ENCODE measurements at regions not wholly inside any gene's neighbourhood (a gene's known extent, or its start where the extent isn't known, plus 50 kb on each side); places are given as distances from the start of the nearest gene placed in this dataset.
A peak's percentile ranks its signal among the peaks of the same experiment; 100 is the strongest.

DNA sequence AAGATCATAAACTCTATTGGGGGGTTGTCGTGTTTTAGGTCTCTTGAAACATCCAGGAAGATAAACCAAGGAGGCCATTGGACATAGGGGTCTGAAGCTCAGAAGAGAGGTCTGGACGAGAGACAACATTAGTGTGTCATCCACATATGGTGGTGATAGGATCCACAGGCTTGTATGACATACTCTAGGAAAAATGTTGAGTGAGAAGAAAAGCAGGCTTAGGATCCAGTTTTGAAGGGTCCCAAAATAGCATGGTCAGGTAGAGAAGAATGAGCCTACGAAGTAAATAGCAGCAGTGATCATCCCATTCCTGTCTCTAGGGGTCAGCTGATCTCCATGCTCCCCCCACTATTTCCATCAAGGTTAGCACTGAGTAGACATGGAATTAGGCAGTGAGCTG is 166.8 kb downstream of the ANKRD30B start:
- H3K27me3 ChIP-seq, result no peaks in the 10 kb centered on the region
- TF ChIP-seq, protein P1, sequence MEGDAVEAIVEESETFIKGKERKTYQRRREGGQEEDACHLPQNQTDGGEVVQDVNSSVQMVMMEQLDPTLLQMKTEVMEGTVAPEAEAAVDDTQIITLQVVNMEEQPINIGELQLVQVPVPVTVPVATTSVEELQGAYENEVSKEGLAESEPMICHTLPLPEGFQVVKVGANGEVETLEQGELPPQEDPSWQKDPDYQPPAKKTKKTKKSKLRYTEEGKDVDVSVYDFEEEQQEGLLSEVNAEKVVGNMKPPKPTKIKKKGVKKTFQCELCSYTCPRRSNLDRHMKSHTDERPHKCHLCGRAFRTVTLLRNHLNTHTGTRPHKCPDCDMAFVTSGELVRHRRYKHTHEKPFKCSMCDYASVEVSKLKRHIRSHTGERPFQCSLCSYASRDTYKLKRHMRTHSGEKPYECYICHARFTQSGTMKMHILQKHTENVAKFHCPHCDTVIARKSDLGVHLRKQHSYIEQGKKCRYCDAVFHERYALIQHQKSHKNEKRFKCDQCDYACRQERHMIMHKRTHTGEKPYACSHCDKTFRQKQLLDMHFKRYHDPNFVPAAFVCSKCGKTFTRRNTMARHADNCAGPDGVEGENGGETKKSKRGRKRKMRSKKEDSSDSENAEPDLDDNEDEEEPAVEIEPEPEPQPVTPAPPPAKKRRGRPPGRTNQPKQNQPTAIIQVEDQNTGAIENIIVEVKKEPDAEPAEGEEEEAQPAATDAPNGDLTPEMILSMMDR (IDR thresholded peaks at IDR 0.05), result no peak
- DNase-seq, result no peak
- no peaks in the 10 kb centered on the region for H3K36me3 ChIP-seq
- intact Hi-C loops (cut with DNase I), result no loop called here
- no peak overlapping the region for H3K4me3 ChIP-seq
- H3K4me1 ChIP-seq, result no peaks in the 10 kb centered on the region
- no peak overlapping the region for H3K27ac ChIP-seq
- no peaks in the 10 kb centered on the region for H3K9me3 ChIP-seq
- no peak overlapping the region for H3K9ac ChIP-seq (ENCODE audit: low read depth in 2 of 2, low read length in 2 of 2)

DNA sequence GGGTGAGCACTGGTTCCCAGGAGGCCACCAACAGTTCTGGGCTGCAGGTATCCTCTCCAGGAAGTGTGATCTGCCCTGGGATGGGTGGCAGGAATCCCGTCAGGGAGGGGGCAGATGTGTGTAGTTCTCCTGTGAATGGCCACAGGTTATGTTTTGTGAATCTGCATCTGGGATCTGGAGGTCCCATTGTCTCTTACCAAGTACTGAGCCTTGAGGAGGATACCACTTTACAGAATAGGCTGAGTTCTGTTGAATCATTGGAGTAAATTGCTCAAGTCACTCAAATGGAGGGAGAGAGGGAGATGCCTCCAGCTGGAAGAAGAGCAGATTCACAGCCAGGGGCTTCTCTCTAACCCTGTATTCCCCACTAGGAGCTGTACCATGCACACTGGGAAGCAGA is 168.2 kb downstream of the ANKRD30B start:
- no peaks in the 10 kb centered on the region for H3K27me3 ChIP-seq
- H3K4me1 ChIP-seq, result no peaks in the 10 kb centered on the region
- no peak overlapping the region for H3K27ac ChIP-seq
- TF ChIP-seq, protein P1 (IDR thresholded peaks at IDR 0.05), result no peak
- no peak for DNase-seq
- no peak overlapping the region for H3K9ac ChIP-seq (ENCODE audit: low read depth in 2 of 2, low read length in 2 of 2)
- H3K36me3 ChIP-seq, result no peaks in the 10 kb centered on the region
- no peaks in the 10 kb centered on the region for H3K9me3 ChIP-seq
- no peak overlapping the region for H3K4me3 ChIP-seq
- intact Hi-C loops (cut with DNase I), result no loop called here

DNA sequence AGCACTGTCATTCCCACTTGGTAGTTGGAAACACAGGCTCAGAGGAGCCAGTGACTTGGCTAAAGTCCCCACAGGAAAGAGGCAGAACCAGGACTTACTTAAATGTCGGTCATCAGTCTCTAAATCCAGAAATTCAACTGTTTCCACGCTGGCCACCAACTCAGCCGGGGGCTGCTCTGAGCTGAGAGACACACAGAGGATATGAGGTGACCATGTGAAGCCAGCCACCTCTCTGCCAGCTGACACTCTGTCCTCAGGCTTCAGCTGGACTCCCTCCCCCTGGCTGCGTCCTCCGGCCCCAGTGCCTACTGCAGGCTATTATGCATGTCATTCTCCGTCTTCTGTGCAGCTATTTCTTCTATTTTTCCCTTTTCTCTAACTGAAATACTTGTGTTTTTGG is 168.9 kb downstream of the ANKRD30B start:
- Histone ChIP-seq H3K9ac (ENCODE audit: low read depth in 2 of 2, low read length in 2 of 2) (no peak overlapping the region), H3K27ac (no peak overlapping the region), H3K36me3 (no peaks in the 10 kb centered on the region), H3K4me3 (no peak overlapping the region), H3K9me3 (no peaks in the 10 kb centered on the region), H3K27me3 (no peaks in the 10 kb centered on the region), H3K4me1 (no peaks in the 10 kb centered on the region)
- DNase-seq, result no peak
- intact Hi-C loops (cut with DNase I), result no loop called here
- TF ChIP-seq, protein P1 (IDR thresholded peaks at IDR 0.05), result no peak

DNA sequence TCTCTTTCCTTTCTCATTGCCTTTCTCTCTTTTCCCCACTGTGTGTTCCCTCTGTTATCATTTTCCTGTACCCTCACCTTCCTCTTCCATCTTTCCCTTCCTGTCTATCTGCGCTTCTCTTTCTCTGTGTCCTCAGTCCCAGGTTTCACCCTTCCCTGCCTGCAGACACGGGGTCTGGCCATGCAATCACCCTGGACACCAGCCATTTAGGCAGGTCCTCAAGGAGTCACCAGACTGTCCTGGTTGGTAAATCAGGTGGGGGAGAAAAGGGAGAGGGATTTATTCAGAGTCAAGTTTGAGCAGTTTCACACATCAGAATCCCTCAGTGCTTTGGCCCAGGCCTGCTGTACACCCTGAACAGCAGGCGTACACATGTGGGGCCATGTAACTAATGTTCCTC is 169.3 kb downstream of the ANKRD30B start:
- Histone ChIP-seq H3K4me1 (no peaks in the 10 kb centered on the region), H3K36me3 (no peaks in the 10 kb centered on the region), H3K27me3 (no peaks in the 10 kb centered on the region), H3K27ac (no peak overlapping the region), H3K9me3 (no peaks in the 10 kb centered on the region), H3K4me3 (no peak overlapping the region), H3K9ac (ENCODE audit: low read depth in 2 of 2, low read length in 2 of 2) (no peak overlapping the region)
- DNase-seq, result no peak
- intact Hi-C loops (cut with DNase I), result no loop called here
- TF ChIP-seq, protein P1 (IDR thresholded peaks at IDR 0.05), result no peak

DNA sequence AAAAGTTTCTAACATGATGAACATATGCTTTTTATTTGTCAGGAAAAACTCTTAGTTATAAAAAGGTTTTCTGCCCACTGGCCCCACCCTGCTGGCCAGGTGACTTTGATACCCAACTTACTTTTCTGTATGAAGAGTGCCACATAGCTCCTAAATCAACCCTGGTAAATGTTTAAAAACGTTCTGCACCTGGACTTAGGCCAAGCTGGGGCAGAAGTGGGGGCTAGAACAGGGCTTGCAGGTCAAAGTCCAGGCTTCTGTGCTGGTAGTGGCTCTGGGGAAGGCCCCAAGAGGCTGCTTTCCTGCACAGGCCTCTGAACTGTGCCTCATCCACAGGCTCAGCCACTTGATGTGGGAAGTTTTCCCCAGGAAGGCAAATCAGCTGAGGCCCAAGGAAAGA is 171.7 kb downstream of the ANKRD30B start:
- DNase-seq, result peak; percentile 74
- TF ChIP-seq, protein P1 (IDR thresholded peaks at IDR 0.05), result no peak
- peak overlapping the region in 1 of 2 donors; percentile 60 for H3K9ac ChIP-seq (ENCODE audit: low read depth in 2 of 2, low read length in 2 of 2)
- no peaks in the 10 kb centered on the region for H3K9me3 ChIP-seq
- no peaks in the 10 kb centered on the region for H3K27me3 ChIP-seq
- H3K4me3 ChIP-seq, result no peak overlapping the region
- intact Hi-C loops (cut with DNase I), result loop anchor here (2.0 kb wide), 1 partner anchor 13 kb away; no protein-coding TSS in a partner anchor
- no peaks in the 10 kb centered on the region for H3K4me1 ChIP-seq
- peak overlapping the region; percentile 78 for H3K27ac ChIP-seq
- no peaks in the 10 kb centered on the region for H3K36me3 ChIP-seq

DNA sequence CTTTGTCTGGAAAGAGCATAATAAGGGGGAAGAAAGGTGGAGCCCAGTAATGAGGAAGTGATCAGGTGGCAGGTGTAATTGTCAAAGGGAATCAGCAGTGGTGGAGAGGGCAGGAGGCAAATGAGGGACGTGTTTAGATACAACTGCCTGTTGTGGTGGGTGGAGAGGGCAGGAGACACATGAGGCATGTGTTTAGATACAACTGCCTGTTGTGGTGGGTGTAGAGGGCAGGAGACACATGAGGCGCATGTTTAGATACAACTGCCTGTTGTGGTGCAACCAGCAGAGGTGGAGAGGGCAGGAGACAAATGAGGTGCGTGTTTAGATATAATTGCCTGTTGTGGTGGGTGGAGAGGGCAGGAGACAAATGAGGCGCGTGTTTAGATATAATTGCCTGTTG is 173.1 kb downstream of the ANKRD30B start:
- Histone ChIP-seq H3K4me1 (no peaks in the 10 kb centered on the region), H3K9me3 (no peaks in the 10 kb centered on the region), H3K9ac (ENCODE audit: low read depth in 2 of 2, low read length in 2 of 2) (peak overlapping the region in 1 of 2 donors; percentile 35), H3K4me3 (no peak overlapping the region), H3K36me3 (no peaks in the 10 kb centered on the region), H3K27me3 (no peaks in the 10 kb centered on the region), H3K27ac (peak overlapping the region; percentile 78)
- intact Hi-C loops (cut with DNase I), result no loop called here
- TF ChIP-seq, protein P1 (IDR thresholded peaks at IDR 0.05), result no peak
- DNase-seq, result peak; percentile 43

Measured in colonic mucosa (tissue), 4 donors.